NT2/D1 (cell line): ENCODE measurements at regions not wholly inside any gene's neighbourhood (a gene's known extent, or its start where the extent isn't known, plus 50 kb on each side); places are given as distances from the start of the nearest gene placed in this dataset.

Experiments
- DNase-seq: peaks from one replicate; pipeline ENCODE4 v3.0.0-alpha.2; 2011; ENCODE audit warnings: low read depth, low spot score
- H3K27me3 ChIP-seq: 2 replicates; pipeline ENCODE4 v1.6.0; 2011; ENCODE audit warnings: mild to moderate bottlenecking; ENCODE audit not compliant: insufficient read length, insufficient read depth
- H3K36me3 ChIP-seq: 2 replicates; pipeline ENCODE4 v1.6.1; 2011; ENCODE audit warnings: mild to moderate bottlenecking, low read length, mixed read lengths; ENCODE audit not compliant: insufficient read depth, insufficient read length
- H3K4me1 ChIP-seq: 2 replicates; pipeline ENCODE4 v1.5.1; 2011; ENCODE audit not compliant: insufficient read depth, insufficient read length
- H3K4me3 ChIP-seq: 2 replicates; pipeline ENCODE4 v1.5.1; 2011; ENCODE audit warnings: low read depth; ENCODE audit not compliant: insufficient read length
- H3K9ac ChIP-seq: 2 replicates; pipeline ENCODE4 v1.6.0; 2011; ENCODE audit warnings: low read depth; ENCODE audit not compliant: insufficient read length
- H3K9me3 ChIP-seq: 2 replicates; pipeline ENCODE4 v1.5.1; 2011; ENCODE audit warnings: mild to moderate bottlenecking, low read length; ENCODE audit not compliant: insufficient read depth
- SUZ12 ChIP-seq: IDR thresholded peaks from 2 replicates; pipeline ENCODE4 v1.6.1; 2011; ENCODE audit not compliant: insufficient read length, insufficient read depth; ENCODE audit errors: extremely low read depth
- YY1 ChIP-seq: IDR thresholded peaks from 2 replicates; pipeline ENCODE4 v1.6.1; 2011; ENCODE audit not compliant: insufficient read length, insufficient read depth
- ZNF274 ChIP-seq: IDR thresholded peaks from 2 replicates; pipeline ENCODE4 v1.6.1; 2011; ENCODE audit warnings: mild to moderate bottlenecking, low read depth, low read length

DNA sequence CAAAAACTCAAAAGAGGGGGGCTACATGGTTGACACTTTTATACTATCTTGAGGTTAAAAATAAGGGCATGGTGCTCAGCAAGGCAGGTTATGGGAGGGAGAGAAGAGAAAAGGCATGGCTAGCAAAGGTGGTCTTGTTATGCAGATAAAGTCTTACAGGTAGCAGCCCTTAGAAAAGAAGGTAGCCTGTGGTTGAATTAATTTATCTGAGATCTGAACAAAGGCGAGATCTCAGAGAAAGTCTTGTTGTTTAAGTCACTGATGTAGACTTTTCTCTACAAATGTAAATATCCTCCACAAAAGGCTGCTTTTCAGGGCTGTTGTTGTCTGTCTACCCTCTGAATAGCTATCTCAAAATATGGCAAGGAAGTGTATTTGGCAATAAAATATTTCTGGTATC, 1250.4 kb downstream of the PCDH18 start:
- no peak overlapping the region for H3K9ac ChIP-seq
- TF ChIP-seq ZNF274: no peak
- TF ChIP-seq YY1: no peak
- H3K4me1 ChIP-seq: no peaks in the 10 kb centered on the region
- no peaks in the 10 kb centered on the region for H3K27me3 ChIP-seq
- H3K9me3 ChIP-seq: peaks cover 7% of the 10 kb centered on the region; the same call in 1 of the 2 replicates
- DNase-seq: peak; percentile 15
- H3K36me3 ChIP-seq: no peaks in the 10 kb centered on the region
- H3K4me3 ChIP-seq: no peak overlapping the region

DNA sequence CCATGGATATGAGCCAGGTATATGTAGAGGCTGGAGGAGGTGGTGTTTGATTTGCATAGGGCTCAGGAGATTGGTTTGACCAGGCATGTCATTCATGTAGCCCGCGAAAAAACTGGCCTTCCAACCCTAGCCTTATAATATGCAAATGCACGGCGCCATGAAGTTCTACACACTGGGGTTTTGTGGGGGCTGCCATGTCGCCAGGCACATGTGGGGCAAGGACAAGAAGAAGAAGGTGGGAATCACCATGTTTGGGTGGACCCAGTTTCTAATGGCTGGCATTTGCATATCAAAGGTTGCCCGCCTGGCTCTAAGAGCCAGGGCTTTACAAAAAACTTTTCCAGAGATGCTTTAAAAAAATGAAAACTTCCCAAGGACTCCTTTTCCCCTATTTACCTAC, 1251.0 kb downstream of the PCDH18 start:
- H3K4me1 ChIP-seq: no peaks in the 10 kb centered on the region
- no peak for DNase-seq
- no peak overlapping the region for H3K4me3 ChIP-seq
- H3K9ac ChIP-seq: no peak overlapping the region
- peaks cover 7% of the 10 kb centered on the region; the same call in 1 of the 2 replicates for H3K9me3 ChIP-seq
- H3K27me3 ChIP-seq: no peaks in the 10 kb centered on the region
- TF ChIP-seq ZNF274 (no peak), SUZ12 (no peak), YY1 (no peak)
- H3K36me3 ChIP-seq: no peaks in the 10 kb centered on the region

DNA sequence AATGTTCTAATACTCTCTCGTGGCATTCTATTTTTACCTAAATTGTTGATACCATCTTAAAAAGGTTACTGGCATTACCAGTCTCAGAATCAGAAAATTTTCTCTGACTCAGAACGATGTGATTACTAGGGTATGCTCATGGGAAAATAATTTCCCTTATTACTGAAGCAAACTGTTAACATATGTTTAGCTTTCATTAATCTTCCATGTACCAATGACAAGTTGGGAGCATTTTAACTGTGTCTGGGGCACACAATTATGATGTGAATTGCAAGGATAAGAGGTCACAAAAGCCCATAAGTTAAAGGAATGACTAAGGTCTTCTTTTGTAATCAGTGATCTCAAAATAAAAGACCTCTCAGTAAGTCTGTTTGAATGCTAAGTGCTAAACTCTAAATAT, 1254.6 kb downstream of the PCDH18 start:
- DNase-seq: no peak
- Histone ChIP-seq H3K9me3 (no peaks in the 10 kb centered on the region; the same call in 1 of the 2 replicates), H3K4me1 (no peaks in the 10 kb centered on the region), H3K27me3 (no peaks in the 10 kb centered on the region), H3K36me3 (no peaks in the 10 kb centered on the region), H3K9ac (no peak overlapping the region), H3K4me3 (no peak overlapping the region)
- TF ChIP-seq SUZ12: no peak
- TF ChIP-seq YY1: no peak
- no peak for TF ChIP-seq ZNF274

DNA sequence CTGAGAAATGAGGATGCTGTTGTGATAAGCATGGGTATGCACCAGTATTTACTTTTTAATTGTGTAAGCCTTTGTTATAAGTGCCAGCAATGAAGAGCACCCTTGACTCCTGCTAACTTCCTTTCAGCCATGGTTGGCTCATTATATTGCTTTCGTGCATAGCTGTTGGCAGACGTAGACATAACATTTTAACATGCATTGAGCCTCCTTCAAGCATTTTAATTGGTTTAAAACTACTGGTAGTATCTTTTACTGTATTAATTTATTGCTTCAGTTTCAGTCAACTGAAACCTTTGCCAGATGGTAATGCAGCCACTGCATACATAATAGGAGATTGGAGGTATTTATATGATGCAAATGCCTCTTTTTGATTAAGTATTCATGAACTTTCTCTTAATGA, 1285.4 kb downstream of the PCDH18 start:
- no peak for TF ChIP-seq SUZ12
- no peak for TF ChIP-seq YY1
- TF ChIP-seq ZNF274: no peak
- Histone ChIP-seq H3K4me3 (no peak overlapping the region), H3K9me3 (no peaks in the 10 kb centered on the region), H3K4me1 (no peaks in the 10 kb centered on the region), H3K27me3 (no peaks in the 10 kb centered on the region), H3K36me3 (no peaks in the 10 kb centered on the region), H3K9ac (no peak overlapping the region)
- no peak for DNase-seq

DNA sequence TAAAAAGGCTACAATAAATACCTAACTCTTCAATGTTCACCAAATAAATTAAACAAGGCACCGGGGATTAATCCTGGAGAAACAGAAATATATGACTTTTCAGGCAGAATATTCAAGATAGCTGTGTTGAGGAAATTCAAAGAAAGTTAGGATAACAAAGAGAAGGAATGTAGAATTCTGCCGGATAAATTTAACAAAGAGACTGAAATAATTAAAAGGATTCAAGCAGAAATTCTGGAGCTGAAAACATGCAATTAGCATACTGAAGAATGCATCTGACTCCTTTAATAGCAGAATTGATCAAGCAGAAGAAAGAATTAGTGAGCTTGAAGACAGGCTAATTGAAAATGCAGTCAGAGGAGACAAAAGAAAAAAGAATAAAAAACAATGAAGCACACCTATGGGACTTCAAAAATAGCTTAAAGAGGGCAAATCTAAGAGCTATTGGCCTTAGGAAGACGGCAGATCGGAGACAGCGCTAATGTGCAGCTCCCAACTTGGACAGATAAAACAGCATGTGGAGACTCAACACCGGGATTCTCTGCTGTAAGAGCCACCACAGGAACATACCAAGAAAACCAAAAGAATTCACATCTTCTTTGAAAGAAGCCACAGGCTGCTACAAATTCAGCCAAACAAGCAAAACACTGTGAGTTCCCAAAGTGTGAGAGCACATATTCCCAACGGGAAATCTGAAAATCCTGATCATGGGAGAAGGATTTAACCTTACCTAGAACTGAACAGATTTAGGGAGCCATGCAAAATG, 1290.9 kb downstream of the PCDH18 start:
- no peaks in the 10 kb centered on the region for H3K27me3 ChIP-seq
- H3K4me3 ChIP-seq: no peak overlapping the region
- H3K36me3 ChIP-seq: no peaks in the 10 kb centered on the region
- no peaks in the 10 kb centered on the region for H3K4me1 ChIP-seq
- no peak for DNase-seq
- peaks cover 21% of the 10 kb centered on the region for H3K9me3 ChIP-seq
- no peak overlapping the region for H3K9ac ChIP-seq
- no peak for TF ChIP-seq ZNF274
- TF ChIP-seq YY1: no peak
- TF ChIP-seq SUZ12: no peak

DNA sequence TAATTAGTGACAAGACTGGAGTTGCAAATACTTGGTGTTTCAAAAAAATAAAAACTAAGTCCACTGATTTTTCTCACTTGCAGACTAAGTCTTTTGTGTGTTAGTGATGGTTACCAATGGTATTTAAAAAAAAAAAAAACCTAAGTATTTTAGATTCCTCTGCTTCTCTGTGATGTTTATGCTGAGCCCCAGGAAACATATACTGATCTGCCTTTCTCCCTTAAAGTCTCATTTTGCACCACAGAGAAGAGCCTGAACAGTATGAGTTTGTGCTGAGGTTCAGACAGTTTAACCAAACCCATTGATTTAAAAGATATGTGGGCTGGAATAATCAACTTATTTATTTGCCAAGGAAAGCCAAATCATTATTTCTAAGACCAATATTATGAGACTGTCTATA, 1305.0 kb downstream of the PCDH18 start:
- H3K9ac ChIP-seq: no peak overlapping the region
- no peak for TF ChIP-seq ZNF274
- TF ChIP-seq SUZ12: no peak
- no peak for TF ChIP-seq YY1
- H3K27me3 ChIP-seq: no peaks in the 10 kb centered on the region
- H3K9me3 ChIP-seq: no peaks in the 10 kb centered on the region
- no peaks in the 10 kb centered on the region for H3K4me1 ChIP-seq
- H3K36me3 ChIP-seq: no peaks in the 10 kb centered on the region
- no peak for DNase-seq
- H3K4me3 ChIP-seq: no peak overlapping the region

DNA sequence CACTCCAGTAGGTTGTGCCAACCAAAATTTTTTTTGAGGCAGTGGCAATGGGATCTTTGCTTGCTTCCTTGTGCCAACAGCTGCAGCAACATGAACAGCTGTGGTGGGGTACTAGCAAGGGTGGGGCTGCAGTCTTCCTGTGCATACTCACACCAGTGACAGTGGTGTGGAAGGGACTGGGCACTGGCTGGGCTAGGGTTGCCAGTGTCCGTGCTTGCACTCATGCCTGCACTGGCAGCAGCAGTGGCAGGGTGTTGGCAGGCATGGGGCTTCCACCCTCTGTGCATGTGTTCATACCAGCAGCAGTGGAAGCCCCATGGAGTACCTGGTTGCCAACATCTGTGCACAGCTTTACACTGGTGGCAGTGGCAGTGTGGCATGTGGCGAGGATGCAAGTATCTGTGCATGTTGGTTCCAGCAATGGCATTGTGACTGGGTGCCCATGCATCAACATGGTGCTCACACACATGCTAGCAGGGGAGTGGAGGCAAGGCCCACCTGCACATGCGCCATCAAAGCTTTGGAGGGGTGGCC, 1312.6 kb downstream of the PCDH18 start:
- Histone ChIP-seq H3K4me1 (no peaks in the 10 kb centered on the region), H3K9ac (no peak overlapping the region), H3K9me3 (no peaks in the 10 kb centered on the region), H3K36me3 (no peaks in the 10 kb centered on the region), H3K4me3 (no peak overlapping the region), H3K27me3 (no peaks in the 10 kb centered on the region)
- TF ChIP-seq ZNF274 (no peak), YY1 (no peak), SUZ12 (no peak)
- DNase-seq: no peak
